ENCODE measurements at regions not wholly inside any gene's neighbourhood (a gene's known extent, or its start where the extent isn't known, plus 50 kb on each side); places are given as distances from the start of the nearest gene placed in this dataset.

- TF ChIP-seq CTCF (conservative IDR thresholded peaks at IDR 0.05), result no peak
- TF ChIP-seq ZFX (IDR thresholded peaks at IDR 0.05), result no peak
Measured at GRCh38 chr1:201622353-201622752, 83.4 kb downstream of the NAV1 start.

Measured in C4-2B (cell line).